HepG2 (cell line): ENCODE measurements at regions not wholly inside any gene's neighbourhood (a gene's known extent, or its start where the extent isn't known, plus 50 kb on each side); places are given as distances from the start of the nearest gene placed in this dataset.

Experiments
- ATAC-seq: fragments of 200-7000 bp; cut with Tn5 transposase; 3 replicates; pipeline ENCODE4 v1.9.1; 2020; ENCODE audit warnings: mild to moderate bottlenecking, moderate library complexity
- BruUV-seq: library from RNA; stranded (reverse); fragments of 400-500 nt; replicated peaks from 2 replicates; lab custom pipeline; 2021; lab: Mats Ljungman, UMichigan
- CTCF ChIA-PET: fragments of 300-600 bp; formaldehyde crosslinking; extraction: SDS; loops from one replicate; lab custom pipeline; 2021; ENCODE audit warnings: low total read pairs, inconsistent platforms, low intra/inter-chr PET ratio; lab: Yijun Ruan, JAX
- POLR2A ChIA-PET: fragments of 350-600 bp; sonication (Branson Sonifier 250); formaldehyde crosslinking; loops from one replicate; lab custom pipeline; 2020; ENCODE audit warnings: antibody characterized with exemption, inconsistent platforms; lab: Yijun Ruan, JAX
- DNase-seq: peaks from one replicate; pipeline ENCODE4 v3.0.0-alpha.2; 2015; ENCODE audit warnings: low spot score
- FAIRE-seq: peaks from 3 replicates; lab custom pipeline; 2011; peaks lifted over from hg19 to GRCh38; lab: Jason Lieb, UNC
- H2AFZ ChIP-seq: one replicate; pipeline ENCODE4 v1.6.1; 2011; ENCODE audit warnings: low read length, inconsistent platforms
- H3K27ac ChIP-seq: fragments of 300-600 bp; 3 replicates; pipeline ENCODE4 v1.8.0; 2011; ENCODE audit warnings: mixed run types, mild to moderate bottlenecking, mixed read lengths, low read length, inconsistent platforms; ENCODE audit not compliant: insufficient read depth; ENCODE audit errors: extremely low read length
- H3K27me3 ChIP-seq, 2 experiments: fragments of 200-600 bp in 1 of 2; 2 replicates in 1 of 2; 3 replicates in 1 of 2; pipeline versions ENCODE4 v1.6.0 to v1.8.0; 2011; ENCODE audit warnings: low read length in 2 of 2, mild to moderate bottlenecking in 2 of 2, moderate library complexity in 2 of 2, inconsistent platforms in 1 of 2; ENCODE audit not compliant: insufficient read depth in 2 of 2, control insufficient read depth in 1 of 2
- H3K36me3 ChIP-seq, 2 experiments: fragments of 200-600 bp in 1 of 2; replicated peaks in 1 of 2; 2 replicates in 1 of 2; 3 replicates in 1 of 2; pipeline versions ENCODE4 v1.5.1 to v1.8.0; 2011; ENCODE audit warnings: low read length in 2 of 2, inconsistent platforms in 1 of 2; ENCODE audit not compliant: insufficient read depth in 2 of 2, control insufficient read depth in 1 of 2
- H3K4me1 ChIP-seq: 2 replicates; pipeline ENCODE4 v1.5.1; 2012; ENCODE audit warnings: low read length, inconsistent platforms; ENCODE audit not compliant: insufficient read depth
- H3K4me2 ChIP-seq: 2 replicates; pipeline ENCODE4 v1.6.0; 2011; ENCODE audit warnings: low read depth, low read length, inconsistent platforms
- H3K4me3 ChIP-seq, 3 experiments: fragments of 200-600 bp in 1 of 3; sonication (generic), shearing (Covaris generic) in 1 of 3; replicated peaks in 1 of 3; 2 replicates each; pipeline ENCODE4 v1.5.1; 2011 to 2016; ENCODE audit warnings: low read length in 3 of 3, inconsistent platforms in 2 of 3, low read depth in 2 of 3, mild to moderate bottlenecking in 2 of 3, control low read depth in 1 of 3, mixed read lengths in 1 of 3; ENCODE audit not compliant: insufficient read depth in 1 of 3
- H3K79me2 ChIP-seq: one replicate; pipeline ENCODE4 v1.6.1; 2011; ENCODE audit warnings: low read length, inconsistent platforms; ENCODE audit not compliant: insufficient read depth
- H3K9ac ChIP-seq: 2 replicates; pipeline ENCODE4 v1.6.0; 2011; ENCODE audit warnings: mild to moderate bottlenecking, low read depth, low read length, inconsistent platforms; ENCODE audit not compliant: insufficient read depth
- H3K9me3 ChIP-seq: 2 replicates; pipeline ENCODE4 v1.5.1; 2012; ENCODE audit warnings: mild to moderate bottlenecking, low read length
- H4K20me1 ChIP-seq: 2 replicates; pipeline ENCODE4 v1.6.0; 2011; ENCODE audit warnings: inconsistent platforms, mild to moderate bottlenecking, low read length, moderate library complexity; ENCODE audit not compliant: insufficient read depth
- ARNT ChIP-seq: fragments of 450-650 bp; IDR thresholded peaks from 2 replicates; pipeline ENCODE4 v1.6.1; 2017
- FOXO1 ChIP-seq: sonication (generic); formaldehyde crosslinking; IDR thresholded peaks from 2 replicates; pipeline ENCODE4 v1.4.0; 2020; ENCODE audit warnings: missing genetic modification reagents
- JUN ChIP-seq: sonication (generic); formaldehyde crosslinking; IDR thresholded peaks from 2 replicates; pipeline ENCODE4 v1.4.0; 2020; ENCODE audit warnings: mild to moderate bottlenecking, missing genetic modification reagents
- POLR2AphosphoS5 ChIP-seq: IDR thresholded peaks from 2 replicates; pipeline ENCODE4 v1.6.1; 2012; ENCODE audit warnings: low read depth, low read length
- WGBS: methylation state at CpG from one replicate; pipeline ENCODE4 v1.1.6; 2017; ENCODE audit warnings: low lambda C conversion rate; 5-methylcytosine and 5-hydroxymethylcytosine counted together
- in situ Hi-C: cut with HindIII; loops from 2 replicates; pipeline ENCODE4 v1.10.0; 2017; ENCODE audit warnings: low pct_unique_long_range_greater_than_20kb; ENCODE audit not compliant: extremely low pct_ligation_motif_present
- intact Hi-C: fragments of 100-400 bp; cut with micrococcal nuclease; formaldehyde crosslinking; loops from one replicate; pipeline ENCODE4 v1.10.0; 2022; ENCODE audit not compliant: unreplicated experiment
- TF ChIP-seq, protein P1 (sequence below): sonication (generic); formaldehyde crosslinking; conservative IDR thresholded peaks from 2 replicates; pipeline ENCODE4 v1.4.0; 2020; ENCODE audit warnings: missing genetic modification reagents

- Histone ChIP-seq H3K4me3 (no peak overlapping the region), H3K4me1 (no peaks in the 10 kb centered on the region), H3K79me2 (no peaks in the 10 kb centered on the region), H3K27me3 (no peaks in the 10 kb centered on the region), H4K20me1 (no peaks in the 10 kb centered on the region), H3K27ac (no peak overlapping the region), H3K4me2 (no peak overlapping the region), H3K9me3 (peaks cover 78% of the 10 kb centered on the region), H3K9ac (no peak overlapping the region), H2AFZ (no peak overlapping the region), H3K36me3 (no peaks in the 10 kb centered on the region)
- ChIA-PET CTCF (no interaction called here), POLR2A (no interaction called here)
- in situ Hi-C loops: no loop called here
- ATAC-seq (no peak), DNase-seq (no peak), FAIRE-seq (no peak)
- TF ChIP-seq POLR2AphosphoS5 (no peak), FOXO1 (no peak), JUN (CRISPR knock-in tag) (no peak), ARNT (no peak)
- intact Hi-C loops: no loop called here
- BruUV-seq: no TSS peak
- 4% methylated on average over 5 of the region's 5 CpGs for WGBS
Measured at GRCh38 chr14:84028080-84028604, 1501.8 kb upstream of the FLRT2 start.

- H3K27ac ChIP-seq: no peak overlapping the region
- FAIRE-seq: no peak
- peaks cover 79% of the 10 kb centered on the region for H3K9me3 ChIP-seq
- H3K79me2 ChIP-seq: no peaks in the 10 kb centered on the region
- H3K4me1 ChIP-seq: no peaks in the 10 kb centered on the region
- no peak for ATAC-seq
- H4K20me1 ChIP-seq: no peaks in the 10 kb centered on the region
- H3K4me2 ChIP-seq: no peak overlapping the region
- H3K9ac ChIP-seq: no peak overlapping the region
- TF ChIP-seq, protein P1, sequence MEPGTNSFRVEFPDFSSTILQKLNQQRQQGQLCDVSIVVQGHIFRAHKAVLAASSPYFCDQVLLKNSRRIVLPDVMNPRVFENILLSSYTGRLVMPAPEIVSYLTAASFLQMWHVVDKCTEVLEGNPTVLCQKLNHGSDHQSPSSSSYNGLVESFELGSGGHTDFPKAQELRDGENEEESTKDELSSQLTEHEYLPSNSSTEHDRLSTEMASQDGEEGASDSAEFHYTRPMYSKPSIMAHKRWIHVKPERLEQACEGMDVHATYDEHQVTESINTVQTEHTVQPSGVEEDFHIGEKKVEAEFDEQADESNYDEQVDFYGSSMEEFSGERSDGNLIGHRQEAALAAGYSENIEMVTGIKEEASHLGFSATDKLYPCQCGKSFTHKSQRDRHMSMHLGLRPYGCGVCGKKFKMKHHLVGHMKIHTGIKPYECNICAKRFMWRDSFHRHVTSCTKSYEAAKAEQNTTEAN (CRISPR knock-in tag): no peak
- DNase-seq: no peak
- no peaks in the 10 kb centered on the region for H3K36me3 ChIP-seq
- no peaks in the 10 kb centered on the region for H3K27me3 ChIP-seq
- in situ Hi-C loops: no loop called here
- POLR2A ChIA-PET: no interaction called here
- no TSS peak for BruUV-seq
- no peak overlapping the region for H3K4me3 ChIP-seq
- no peak overlapping the region for H2AFZ ChIP-seq
- intact Hi-C loops: no loop called here
- CTCF ChIA-PET: no interaction called here
Measured at GRCh38 chr14:84029246-84029645, 1500.7 kb upstream of the FLRT2 start.
